Panc1 (cell line): ENCODE measurements at regions not wholly inside any gene's neighbourhood (a gene's known extent, or its start where the extent isn't known, plus 50 kb on each side); places are given as distances from the start of the nearest gene placed in this dataset.

Experiments used
- CTCF ChIP-seq: fragments of 450-650 bp; IDR thresholded peaks from 2 replicates; pipeline ENCODE4 v1.5.1; 2017; ENCODE audit warnings: mild to moderate bottlenecking
- POLR2AphosphoS5 ChIP-seq: IDR thresholded peaks from 2 replicates; pipeline ENCODE4 v1.6.1; 2012; ENCODE audit warnings: mild to moderate bottlenecking, low read depth, low read length, moderate library complexity
- TCF7L2 ChIP-seq: IDR thresholded peaks from 2 replicates; pipeline ENCODE4 v1.6.1; 2011; ENCODE audit warnings: mild to moderate bottlenecking, low read depth, low read length, inconsistent platforms

DNA sequence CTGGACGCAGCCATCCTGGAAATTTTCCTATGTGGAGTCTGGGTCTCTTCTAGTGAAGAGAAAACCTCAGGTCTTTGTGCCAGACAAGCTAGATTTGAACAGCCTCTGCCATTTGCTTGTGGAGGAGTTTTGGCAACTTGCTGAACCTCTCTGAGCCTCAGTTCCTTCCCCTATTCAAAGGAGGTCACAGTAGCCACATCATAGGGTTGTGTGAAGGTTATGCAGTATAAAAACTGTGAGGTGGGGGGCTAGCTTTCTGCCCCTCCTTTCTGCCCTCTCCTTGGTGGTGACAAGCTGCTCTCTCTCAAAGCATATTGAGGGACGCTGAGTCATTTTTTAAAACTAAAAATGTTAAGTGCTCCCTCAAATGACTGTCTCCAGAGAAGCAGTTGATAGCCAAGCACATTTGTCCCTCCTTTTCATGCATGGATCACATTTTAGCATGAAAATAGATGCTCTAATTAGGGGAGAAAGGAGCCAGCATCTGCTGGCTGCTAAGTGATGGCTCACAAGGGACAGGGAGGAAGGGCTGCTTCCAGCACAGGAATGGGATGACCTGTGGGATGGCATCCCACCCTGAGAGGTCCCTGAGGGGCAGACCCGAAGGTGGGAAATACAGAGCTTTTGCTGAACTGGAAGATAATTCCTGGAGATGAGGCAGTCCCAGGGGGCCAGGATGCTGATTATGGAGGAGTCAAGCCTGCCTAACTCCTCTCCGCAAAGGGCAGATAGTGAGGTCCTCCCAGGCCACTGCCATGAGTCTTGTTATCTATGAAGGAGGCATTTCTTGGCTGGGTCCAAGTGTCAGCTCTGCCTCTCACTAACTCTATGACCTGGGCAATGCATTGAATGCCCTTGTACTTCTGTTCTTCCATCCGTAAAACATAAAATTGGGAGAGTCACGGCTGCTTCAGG is 218.8 kb downstream of the RAB11FIP4 start:
- TF ChIP-seq CTCF (no peak), TCF7L2 (no peak), POLR2AphosphoS5 (no peak)
